B cell (primary cell): ENCODE measurements at regions not wholly inside any gene's neighbourhood (a gene's known extent, or its start where the extent isn't known, plus 50 kb on each side); places are given as distances from the start of the nearest gene placed in this dataset.

Experiments used
- ATAC-seq: fragments of 200-7000 bp; cut with Tn5 transposase; one replicate; pipeline ENCODE4 v1.10.0; 2021; ENCODE audit warnings: low read depth, mild to moderate bottlenecking, moderate number of reproducible peaks, moderate library complexity
- CTCF ChIA-PET: fragments of 350-600 bp; sonication (Branson Sonifier 250); formaldehyde crosslinking; loops from one replicate; lab custom pipeline; 2021; ENCODE audit warnings: antibody characterized with exemption, inconsistent platforms; lab: Charles Lee
- POLR2A ChIA-PET: fragments of 350-600 bp; sonication (Branson Sonifier 250); formaldehyde crosslinking; loops from one replicate; lab custom pipeline; 2021; ENCODE audit warnings: antibody characterized with exemption; lab: Charles Lee
- DNase-seq: peaks from one replicate; pipeline ENCODE4 v3.0.0; 2013
- H2AFZ ChIP-seq: 2 replicates; pipeline ENCODE4 v1.6.1; 2012; ENCODE audit warnings: mild to moderate bottlenecking, low read depth, low read length; ENCODE audit not compliant: insufficient read depth, poor library complexity, severe bottlenecking
- H3K27ac ChIP-seq, 2 donors: 1 replicate in 1 of 2; 2 replicates in 1 of 2; pipeline ENCODE4 v1.5.1; 2012 to 2013; ENCODE audit warnings: low read length in 2 of 2, mild to moderate bottlenecking in 2 of 2, moderate library complexity in 1 of 2
- H3K27me3 ChIP-seq, 4 experiments: fragments of 200-600 bp in 1 of 4; sonication (generic) in 1 of 4; replicated peaks in 1 of 4; 1 replicate in 2 of 4; 2 replicates in 2 of 4; pipeline versions ENCODE4 v1.6.1 to v1.7.0; 2013 to 2016; ENCODE audit warnings: low read length in 3 of 4, mild to moderate bottlenecking in 2 of 4, mixed read lengths in 1 of 4, moderate library complexity in 1 of 4; ENCODE audit not compliant: insufficient read depth in 4 of 4, control insufficient read depth in 3 of 4; ENCODE audit errors: control extremely low read depth in 1 of 4
- H3K36me3 ChIP-seq, 2 experiments: replicated peaks in 1 of 2; 1 replicate in 1 of 2; 2 replicates in 1 of 2; pipeline versions ENCODE4 v1.6.1 to v1.7.1; 2013; ENCODE audit warnings: low read length in 1 of 2; ENCODE audit not compliant: insufficient read depth in 2 of 2, control insufficient read depth in 1 of 2; ENCODE audit errors: control extremely low read depth in 1 of 2, extremely low read depth in 1 of 2
- H3K4me1 ChIP-seq, 2 donors: fragments of 200-600 bp in 1 of 2; sonication (generic) in 1 of 2; 1 replicate in 1 of 2; 2 replicates in 1 of 2; pipeline versions ENCODE4 v1.5.1 to v1.6.1; 2013 to 2017; ENCODE audit warnings: low read length in 2 of 2; ENCODE audit not compliant: control insufficient read depth in 2 of 2, insufficient read depth in 2 of 2
- H3K4me2 ChIP-seq: replicated peaks from 2 replicates; pipeline ENCODE3; 2012; ENCODE audit warnings: mild to moderate bottlenecking, low read depth, low read length; ENCODE audit not compliant: poor library complexity, severe bottlenecking
- H3K4me3 ChIP-seq, 5 experiments: fragments of 200-600 bp in 1 of 5; sonication (generic) in 1 of 5; 1 replicate in 3 of 5; 2 replicates in 2 of 5; pipeline versions ENCODE4 v1.5.1 to v1.7.0; 2011 to 2016; ENCODE audit warnings: low read length in 4 of 5, mild to moderate bottlenecking in 4 of 5, low read depth in 2 of 5, control low read depth in 1 of 5, moderate library complexity in 1 of 5; ENCODE audit not compliant: insufficient read depth in 1 of 5; ENCODE audit errors: control extremely low read depth in 1 of 5, extremely low read depth in 1 of 5
- H3K79me2 ChIP-seq: fragments of 200-600 bp; sonication (generic); one replicate; pipeline ENCODE4 v1.6.0; 2016; ENCODE audit warnings: low read length; ENCODE audit not compliant: control insufficient read depth, insufficient read depth
- H3K9ac ChIP-seq: fragments of 200-600 bp; sonication (generic); 2 replicates; pipeline ENCODE4 v1.6.1; 2017; ENCODE audit warnings: mild to moderate bottlenecking, low read length, moderate library complexity
- H3K9me3 ChIP-seq, 3 donors: one replicate each; pipeline versions ENCODE4 v1.6.1 to v1.7.1; 2013; ENCODE audit warnings: low read length in 2 of 3; ENCODE audit not compliant: control insufficient read depth in 2 of 3, insufficient read depth in 1 of 3; ENCODE audit errors: control extremely low read depth in 1 of 3
- H4K20me1 ChIP-seq: 2 replicates; pipeline ENCODE4 v1.6.0; 2012; ENCODE audit warnings: mild to moderate bottlenecking, low read length; ENCODE audit not compliant: insufficient read depth, control insufficient read depth, poor library complexity, severe bottlenecking
- H3K27ac Mint-ChIP-seq: one replicate; pipeline ENCODE4 v1.8.0; 2021; ENCODE audit warnings: mixed read lengths
- H3K27me3 Mint-ChIP-seq: one replicate; pipeline ENCODE4 v1.8.0; 2021; ENCODE audit warnings: mixed read lengths
- H3K4me1 Mint-ChIP-seq: one replicate; pipeline ENCODE4 v1.8.0; 2021; ENCODE audit warnings: mixed read lengths
- H3K4me3 Mint-ChIP-seq: one replicate; pipeline ENCODE4 v1.8.0; 2021; ENCODE audit warnings: mixed read lengths
- H3K9me3 Mint-ChIP-seq: one replicate; pipeline ENCODE4 v1.8.0; 2022; ENCODE audit warnings: mixed read lengths; ENCODE audit not compliant: insufficient read depth
- EZH2 ChIP-seq: IDR thresholded peaks from 2 replicates; pipeline ENCODE4 v1.6.1; 2012; ENCODE audit warnings: borderline replicate concordance, low read depth, mild to moderate bottlenecking, moderate library complexity, low read length; ENCODE audit not compliant: insufficient read depth, poor library complexity, severe bottlenecking
- WGBS: methylation state at CpG from one replicate; pipeline ENCODE4 v1.1.5; 2013; ENCODE audit warnings: missing lambda C conversion rate; ENCODE audit not compliant: insufficient coverage; 5-methylcytosine and 5-hydroxymethylcytosine counted together
- intact Hi-C: fragments of 100-400 bp; cut with micrococcal nuclease; formaldehyde crosslinking; loops from one replicate; pipeline ENCODE4 v1.10.0; 2022
- TF ChIP-seq, protein P1 (sequence below): fragments of 200-600 bp; IDR thresholded peaks from one replicate; pipeline ENCODE4 v1.8.0; 2022; ENCODE audit warnings: antibody characterized with exemption, mild to moderate bottlenecking

DNA sequence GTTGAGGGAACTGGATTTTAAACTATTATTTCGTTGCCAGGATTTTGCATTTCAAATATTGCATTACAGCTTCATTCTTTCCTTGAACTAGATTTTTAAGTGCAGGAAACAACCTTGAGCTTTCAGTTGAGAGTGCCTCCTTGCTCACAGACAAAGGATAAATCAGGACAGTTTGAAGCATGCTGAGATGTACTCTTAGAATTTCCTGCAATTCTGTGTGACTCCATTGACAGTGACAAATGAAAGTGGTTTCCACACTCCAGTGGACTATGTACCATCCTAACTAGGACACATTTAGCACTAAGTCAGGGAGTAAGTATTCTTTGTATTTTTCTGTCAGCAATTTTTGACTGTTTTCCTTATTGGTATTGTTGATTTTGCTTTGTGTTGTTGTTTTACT lies 100.0 kb upstream of the PLCXD3 start:
- Histone ChIP-seq H2AFZ (no peak overlapping the region), H4K20me1 (no peaks in the 10 kb centered on the region), H3K4me2 (no peak overlapping the region), H3K36me3 (no peaks in the 10 kb centered on the region), H3K9me3 (peaks cover 0 to 3% (median 0%) of the 10 kb centered on the region in 3 donors), H3K4me3 (no peak overlapping the region), H3K9ac (no peak overlapping the region), H3K27me3 (no peaks in the 10 kb centered on the region), H3K79me2 (no peaks in the 10 kb centered on the region), H3K27ac (no peak overlapping the region), H3K4me1 (no peaks in the 10 kb centered on the region)
- TF ChIP-seq, protein P1, sequence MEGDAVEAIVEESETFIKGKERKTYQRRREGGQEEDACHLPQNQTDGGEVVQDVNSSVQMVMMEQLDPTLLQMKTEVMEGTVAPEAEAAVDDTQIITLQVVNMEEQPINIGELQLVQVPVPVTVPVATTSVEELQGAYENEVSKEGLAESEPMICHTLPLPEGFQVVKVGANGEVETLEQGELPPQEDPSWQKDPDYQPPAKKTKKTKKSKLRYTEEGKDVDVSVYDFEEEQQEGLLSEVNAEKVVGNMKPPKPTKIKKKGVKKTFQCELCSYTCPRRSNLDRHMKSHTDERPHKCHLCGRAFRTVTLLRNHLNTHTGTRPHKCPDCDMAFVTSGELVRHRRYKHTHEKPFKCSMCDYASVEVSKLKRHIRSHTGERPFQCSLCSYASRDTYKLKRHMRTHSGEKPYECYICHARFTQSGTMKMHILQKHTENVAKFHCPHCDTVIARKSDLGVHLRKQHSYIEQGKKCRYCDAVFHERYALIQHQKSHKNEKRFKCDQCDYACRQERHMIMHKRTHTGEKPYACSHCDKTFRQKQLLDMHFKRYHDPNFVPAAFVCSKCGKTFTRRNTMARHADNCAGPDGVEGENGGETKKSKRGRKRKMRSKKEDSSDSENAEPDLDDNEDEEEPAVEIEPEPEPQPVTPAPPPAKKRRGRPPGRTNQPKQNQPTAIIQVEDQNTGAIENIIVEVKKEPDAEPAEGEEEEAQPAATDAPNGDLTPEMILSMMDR, result no peak
- TF ChIP-seq EZH2, result no peak
- H3K4me1 Mint-ChIP-seq, result no peaks in the 10 kb centered on the region
- POLR2A ChIA-PET, result no interaction called here
- no CpG with 5 or more reads among the region's 1 CpG for WGBS
- no peak overlapping the region for H3K27ac Mint-ChIP-seq
- H3K4me3 Mint-ChIP-seq, result no peak overlapping the region
- intact Hi-C loops, result no loop called here
- H3K27me3 Mint-ChIP-seq, result no peaks in the 10 kb centered on the region
- ATAC-seq, result no peak
- DNase-seq, result no peak
- peaks cover 3% of the 10 kb centered on the region for H3K9me3 Mint-ChIP-seq
- CTCF ChIA-PET, result no interaction called here

DNA sequence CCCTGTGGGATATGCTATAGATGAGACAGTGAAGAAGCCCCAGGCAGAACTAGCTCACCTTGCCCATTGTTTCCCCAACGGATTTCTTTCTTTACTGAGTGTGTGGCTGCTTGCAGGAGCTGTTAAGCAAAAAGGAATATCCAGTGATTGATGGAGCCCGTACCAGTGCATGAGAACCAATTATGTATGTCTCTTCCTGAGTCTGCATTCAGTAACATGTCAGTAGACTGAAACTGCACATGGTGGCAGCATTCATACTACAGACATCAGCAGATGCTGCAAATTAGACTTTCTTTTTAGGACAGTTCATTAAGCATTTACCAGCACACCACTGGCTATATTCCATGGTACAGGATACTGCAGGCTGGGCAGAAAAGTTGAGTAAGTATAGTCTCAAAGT lies 90.3 kb upstream of the PLCXD3 start:
- no peaks in the 10 kb centered on the region for H4K20me1 ChIP-seq
- ATAC-seq (no peak), DNase-seq (no peak)
- H3K36me3 ChIP-seq, result no peaks in the 10 kb centered on the region
- ChIA-PET CTCF (no interaction called here), POLR2A (no interaction called here)
- 67% methylated on average over 1 of the region's 2 CpGs for WGBS
- H3K9me3 ChIP-seq, result peaks cover 0 to 3% (median 0%) of the 10 kb centered on the region in 3 donors
- Mint-ChIP-seq H3K4me3 (no peak overlapping the region), H3K27ac (no peak overlapping the region), H3K27me3 (no peaks in the 10 kb centered on the region), H3K4me1 (no peaks in the 10 kb centered on the region), H3K9me3 (peaks cover 2% of the 10 kb centered on the region)
- no peaks in the 10 kb centered on the region for H3K27me3 ChIP-seq
- intact Hi-C loops, result no loop called here
- no peak for TF ChIP-seq EZH2
- TF ChIP-seq, protein P1, result no peak
- H3K27ac ChIP-seq, result no peak overlapping the region
- no peak overlapping the region for H2AFZ ChIP-seq
- no peaks in the 10 kb centered on the region for H3K4me1 ChIP-seq
- no peak overlapping the region for H3K9ac ChIP-seq
- H3K4me3 ChIP-seq, result no peak overlapping the region
- H3K79me2 ChIP-seq, result no peaks in the 10 kb centered on the region
- H3K4me2 ChIP-seq, result no peak overlapping the region
